Progenitor cell of endocrine pancreas (in vitro differentiated cells): ENCODE measurements at regions not wholly inside any gene's neighbourhood (a gene's known extent, or its start where the extent isn't known, plus 50 kb on each side); places are given as distances from the start of the nearest gene placed in this dataset.

Experiments
- DNase-seq: peaks from one replicate; pipeline ENCODE4 v3.0.0; 2021; ENCODE audit warnings: low spot score; ENCODE audit not compliant: unreplicated experiment
- H3K27ac Mint-ChIP-seq: 2 replicates; pipeline ENCODE4 v1.8.0; 2021; ENCODE audit warnings: mild to moderate bottlenecking, moderate library complexity, mixed read lengths
- H3K27me3 Mint-ChIP-seq: 2 replicates; pipeline ENCODE4 v1.8.0; 2021; ENCODE audit warnings: mixed read lengths
- H3K36me3 Mint-ChIP-seq: 2 replicates; pipeline ENCODE4 v1.8.0; 2022; ENCODE audit warnings: mixed read lengths; ENCODE audit not compliant: insufficient read depth
- H3K4me1 Mint-ChIP-seq: 2 replicates; pipeline ENCODE4 v1.8.0; 2021; ENCODE audit warnings: low read depth, mixed read lengths
- H3K4me3 Mint-ChIP-seq: 2 replicates; pipeline ENCODE4 v1.8.0; 2021; ENCODE audit warnings: low read depth, mild to moderate bottlenecking, moderate library complexity, mixed read lengths
- H3K9me3 Mint-ChIP-seq: 2 replicates; pipeline ENCODE4 v1.8.0; 2021; ENCODE audit warnings: low read depth, mixed read lengths
- TF ChIP-seq, protein P1 (sequence below): fragments of 200-600 bp; sonication (generic); IDR thresholded peaks from one replicate; pipeline ENCODE4 v1.5.0; 2021; ENCODE audit warnings: antibody characterized with exemption, mild to moderate bottlenecking; ENCODE audit not compliant: unreplicated experiment

DNA sequence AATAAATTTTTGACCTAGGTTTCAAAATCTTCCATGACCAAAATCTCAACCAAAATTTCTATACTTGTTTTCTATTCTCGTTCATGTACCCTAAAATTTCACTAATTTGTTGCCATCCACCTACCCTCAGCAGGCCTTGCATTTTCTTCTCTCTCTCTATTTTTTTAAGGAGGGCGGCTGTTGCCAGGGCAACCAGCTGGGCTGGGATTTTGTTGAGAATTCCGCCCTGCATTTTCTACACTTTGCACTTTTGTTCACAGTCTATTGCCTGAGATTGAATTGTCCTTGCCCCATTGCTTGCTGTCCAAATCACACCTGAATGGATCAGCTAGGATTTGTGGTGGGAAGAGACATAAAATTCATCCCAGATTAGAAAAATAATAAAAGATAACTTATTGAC lies 657.5 kb upstream of the NRP1 start:
- Mint-ChIP-seq H3K36me3 (no peaks in the 10 kb centered on the region), H3K4me3 (no peak overlapping the region), H3K9me3 (peaks cover 12% of the 10 kb centered on the region), H3K27ac (no peak overlapping the region), H3K4me1 (no peaks in the 10 kb centered on the region), H3K27me3 (peaks cover 3% of the 10 kb centered on the region)
- no peak for DNase-seq
- TF ChIP-seq, protein P1, sequence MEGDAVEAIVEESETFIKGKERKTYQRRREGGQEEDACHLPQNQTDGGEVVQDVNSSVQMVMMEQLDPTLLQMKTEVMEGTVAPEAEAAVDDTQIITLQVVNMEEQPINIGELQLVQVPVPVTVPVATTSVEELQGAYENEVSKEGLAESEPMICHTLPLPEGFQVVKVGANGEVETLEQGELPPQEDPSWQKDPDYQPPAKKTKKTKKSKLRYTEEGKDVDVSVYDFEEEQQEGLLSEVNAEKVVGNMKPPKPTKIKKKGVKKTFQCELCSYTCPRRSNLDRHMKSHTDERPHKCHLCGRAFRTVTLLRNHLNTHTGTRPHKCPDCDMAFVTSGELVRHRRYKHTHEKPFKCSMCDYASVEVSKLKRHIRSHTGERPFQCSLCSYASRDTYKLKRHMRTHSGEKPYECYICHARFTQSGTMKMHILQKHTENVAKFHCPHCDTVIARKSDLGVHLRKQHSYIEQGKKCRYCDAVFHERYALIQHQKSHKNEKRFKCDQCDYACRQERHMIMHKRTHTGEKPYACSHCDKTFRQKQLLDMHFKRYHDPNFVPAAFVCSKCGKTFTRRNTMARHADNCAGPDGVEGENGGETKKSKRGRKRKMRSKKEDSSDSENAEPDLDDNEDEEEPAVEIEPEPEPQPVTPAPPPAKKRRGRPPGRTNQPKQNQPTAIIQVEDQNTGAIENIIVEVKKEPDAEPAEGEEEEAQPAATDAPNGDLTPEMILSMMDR: no peak

GRCh38 chr10:33986515-33986914 lies 652.0 kb upstream of the NRP1 start:
- H3K27ac Mint-ChIP-seq: peak overlapping the region; percentile 62
- TF ChIP-seq, protein P1: no peak
- H3K27me3 Mint-ChIP-seq: peaks cover 6% of the 10 kb centered on the region
- H3K4me1 Mint-ChIP-seq: peaks cover 7% of the 10 kb centered on the region
- H3K9me3 Mint-ChIP-seq: peaks cover 9% of the 10 kb centered on the region
- no peak for DNase-seq
- H3K36me3 Mint-ChIP-seq: no peaks in the 10 kb centered on the region
- no peak overlapping the region for H3K4me3 Mint-ChIP-seq

GRCh38 chr10:33986016-33986415 lies 651.5 kb upstream of the NRP1 start:
- peaks cover 7% of the 10 kb centered on the region for H3K4me1 Mint-ChIP-seq
- no peak for DNase-seq
- H3K4me3 Mint-ChIP-seq: no peak overlapping the region
- peak overlapping the region; percentile 62 for H3K27ac Mint-ChIP-seq
- no peaks in the 10 kb centered on the region for H3K36me3 Mint-ChIP-seq
- TF ChIP-seq, protein P1: no peak
- peaks cover 7% of the 10 kb centered on the region for H3K9me3 Mint-ChIP-seq
- H3K27me3 Mint-ChIP-seq: peaks cover 3% of the 10 kb centered on the region

- Mint-ChIP-seq H3K9me3 (peaks cover 2% of the 10 kb centered on the region), H3K36me3 (no peaks in the 10 kb centered on the region), H3K4me1 (peaks cover 7% of the 10 kb centered on the region), H3K4me3 (no peak overlapping the region), H3K27me3 (peaks cover 16% of the 10 kb centered on the region), H3K27ac (no peak overlapping the region)
- TF ChIP-seq, protein P1: no peak
- DNase-seq: no peak
These were observed 648.5 kb upstream of the NRP1 start for GRCh38 chr10:33982995-33983394.

DNA sequence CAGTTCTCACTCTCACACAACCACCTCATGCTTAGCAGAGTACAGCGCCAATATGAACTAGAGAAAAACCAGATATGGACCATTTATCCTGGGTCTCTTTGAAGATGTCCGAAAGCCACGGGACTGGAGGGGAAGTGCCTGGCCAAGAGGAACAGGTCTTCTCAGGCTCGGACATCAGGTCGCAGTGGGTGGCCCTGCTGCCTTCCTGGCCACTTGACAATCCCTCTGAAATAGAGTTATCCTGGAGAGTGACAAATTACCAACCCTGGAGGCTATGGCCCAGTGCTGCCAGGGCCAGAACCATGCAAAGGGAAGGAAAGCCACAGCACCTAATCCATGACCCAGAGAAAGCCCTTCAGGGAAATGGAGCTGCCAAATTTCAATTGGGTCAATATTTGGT lies 646.8 kb upstream of the NRP1 start:
- TF ChIP-seq, protein P1: no peak
- DNase-seq: no peak
- Mint-ChIP-seq H3K4me1 (peaks cover 4% of the 10 kb centered on the region), H3K9me3 (no peaks in the 10 kb centered on the region), H3K27ac (no peak overlapping the region), H3K4me3 (no peak overlapping the region), H3K36me3 (no peaks in the 10 kb centered on the region), H3K27me3 (peaks cover 20% of the 10 kb centered on the region)
